ENCODE measurements at regions not wholly inside any gene's neighbourhood (a gene's known extent, or its start where the extent isn't known, plus 50 kb on each side); places are given as distances from the start of the nearest gene placed in this dataset.

DNA sequence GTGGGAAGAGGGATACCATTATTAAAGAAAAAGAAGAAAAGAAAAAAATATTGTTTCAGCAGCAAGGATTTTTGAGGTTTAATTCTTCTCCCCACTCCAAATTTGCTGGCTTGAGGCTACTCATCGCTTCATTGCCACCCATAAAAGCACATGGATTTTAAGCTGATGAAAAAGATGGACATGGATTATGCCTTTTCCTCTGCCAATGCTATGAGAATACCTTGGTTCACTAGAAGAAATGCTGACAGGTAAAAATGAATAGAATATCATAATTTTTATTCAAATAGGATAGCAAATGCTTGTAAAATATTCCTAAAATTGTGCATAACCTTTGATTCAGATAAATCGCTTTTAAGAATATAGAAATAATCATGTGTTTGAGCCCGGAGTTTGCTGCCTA is 289.7 kb upstream of the DPYD start:
- 90 to 93% (median 91%) methylated on average over 3 of the region's 3 CpGs for WGBS, 3 donors
- intact Hi-C loops (cut with DNase I) = no loop called here

DNA sequence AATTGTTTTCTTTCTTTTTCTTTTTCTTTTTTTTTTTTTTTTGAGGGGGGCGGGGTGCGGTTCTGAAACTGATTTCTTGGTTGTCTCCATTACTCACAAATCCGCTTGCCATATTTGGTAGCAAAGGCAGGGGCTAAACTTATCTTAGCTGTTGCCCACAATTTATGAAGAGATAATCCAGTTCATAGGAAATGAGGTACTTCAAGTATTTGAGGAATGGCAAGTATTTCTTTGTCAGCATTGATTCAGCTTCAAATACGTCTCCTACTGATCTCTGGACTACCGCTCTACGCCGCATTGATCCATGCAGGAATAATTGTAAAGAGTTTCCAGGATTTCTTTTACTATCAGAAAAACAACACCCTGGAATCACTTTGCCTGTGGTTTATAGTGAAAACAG is 289.2 kb upstream of the DPYD start:
- Histone ChIP-seq H3K27me3 (no peaks in the 10 kb centered on the region), H3K4me1 (ENCODE audit: insufficient read depth) (no peaks in the 10 kb centered on the region), H3K4me3 (no peak overlapping the region), H3K36me3 (no peaks in the 10 kb centered on the region), H3K27ac (no peak overlapping the region), H3K9me3 (no peaks in the 10 kb centered on the region)
- intact Hi-C loops (cut with DNase I) = no loop called here
- WGBS, 3 donors = 16 to 33% (median 25%) methylated on average over 7 of the region's 7 CpGs
- no peak for DNase-seq
- TF ChIP-seq, protein P1, sequence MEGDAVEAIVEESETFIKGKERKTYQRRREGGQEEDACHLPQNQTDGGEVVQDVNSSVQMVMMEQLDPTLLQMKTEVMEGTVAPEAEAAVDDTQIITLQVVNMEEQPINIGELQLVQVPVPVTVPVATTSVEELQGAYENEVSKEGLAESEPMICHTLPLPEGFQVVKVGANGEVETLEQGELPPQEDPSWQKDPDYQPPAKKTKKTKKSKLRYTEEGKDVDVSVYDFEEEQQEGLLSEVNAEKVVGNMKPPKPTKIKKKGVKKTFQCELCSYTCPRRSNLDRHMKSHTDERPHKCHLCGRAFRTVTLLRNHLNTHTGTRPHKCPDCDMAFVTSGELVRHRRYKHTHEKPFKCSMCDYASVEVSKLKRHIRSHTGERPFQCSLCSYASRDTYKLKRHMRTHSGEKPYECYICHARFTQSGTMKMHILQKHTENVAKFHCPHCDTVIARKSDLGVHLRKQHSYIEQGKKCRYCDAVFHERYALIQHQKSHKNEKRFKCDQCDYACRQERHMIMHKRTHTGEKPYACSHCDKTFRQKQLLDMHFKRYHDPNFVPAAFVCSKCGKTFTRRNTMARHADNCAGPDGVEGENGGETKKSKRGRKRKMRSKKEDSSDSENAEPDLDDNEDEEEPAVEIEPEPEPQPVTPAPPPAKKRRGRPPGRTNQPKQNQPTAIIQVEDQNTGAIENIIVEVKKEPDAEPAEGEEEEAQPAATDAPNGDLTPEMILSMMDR (IDR thresholded peaks at IDR 0.05) = no peak
- TF ChIP-seq EP300 (IDR thresholded peaks at IDR 0.05) = no peak
- no peak for TF ChIP-seq POLR2A (IDR thresholded peaks at IDR 0.05)

More for the DNA sequence above, 289.7 kb upstream of the DPYD start:
- H3K27ac ChIP-seq = no peak overlapping the region
- no peaks in the 10 kb centered on the region for H3K27me3 ChIP-seq
- no peaks in the 10 kb centered on the region for H3K36me3 ChIP-seq
- TF ChIP-seq, protein P1 (IDR thresholded peaks at IDR 0.05) = no peak
- TF ChIP-seq EP300 (IDR thresholded peaks at IDR 0.05) (no peak), POLR2A (IDR thresholded peaks at IDR 0.05) (no peak)
- DNase-seq = no peak
- no peaks in the 10 kb centered on the region for H3K9me3 ChIP-seq
- H3K4me1 ChIP-seq (ENCODE audit: insufficient read depth) = no peaks in the 10 kb centered on the region
- no peak overlapping the region for H3K4me3 ChIP-seq

DNA sequence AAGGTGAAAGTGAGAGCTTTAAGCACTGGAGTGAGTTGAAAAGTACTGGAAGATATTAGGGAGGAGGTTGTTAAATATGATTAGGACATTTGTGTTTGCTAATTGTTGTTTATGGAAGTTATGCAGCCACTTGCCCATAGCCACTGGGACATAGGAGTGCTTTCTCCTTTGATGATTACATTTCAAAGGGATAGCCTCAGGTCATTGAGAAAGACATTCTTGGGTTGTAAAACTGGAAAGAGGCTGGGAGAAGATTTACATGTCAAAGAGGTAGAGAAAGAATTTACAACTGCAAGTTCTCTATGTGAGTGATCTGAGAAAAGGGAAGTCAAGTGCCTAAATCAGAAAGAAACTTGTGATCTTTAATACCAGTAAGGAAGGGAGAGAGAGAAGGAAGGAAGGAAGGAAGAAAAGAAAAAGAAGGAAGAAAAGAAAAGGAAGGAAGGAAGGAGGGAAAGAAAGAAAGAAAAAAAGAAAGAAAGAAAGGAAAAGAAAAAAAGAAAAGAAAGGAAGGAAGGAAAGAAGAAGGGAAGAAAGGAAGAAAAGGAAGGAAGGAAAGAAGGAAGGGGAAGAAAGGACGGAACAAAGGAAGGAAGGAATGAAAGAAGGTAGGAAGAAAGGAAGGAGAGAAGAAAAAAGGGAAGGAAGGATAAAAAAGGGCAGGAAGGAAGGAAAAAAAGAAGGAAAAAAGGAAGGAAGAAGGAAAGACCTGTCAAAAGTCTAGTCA is 284.6 kb upstream of the DPYD start:
- TF ChIP-seq, protein P1 (IDR thresholded peaks at IDR 0.05) = no peak
- TF ChIP-seq POLR2A (IDR thresholded peaks at IDR 0.05) = no peak
- TF ChIP-seq EP300 (IDR thresholded peaks at IDR 0.05) = no peak
- 48 to 72% (median 68%) methylated on average over 1 of the region's 1 CpG for WGBS, 3 donors
- H3K36me3 ChIP-seq = no peaks in the 10 kb centered on the region
- no peaks in the 10 kb centered on the region for H3K4me1 ChIP-seq (ENCODE audit: insufficient read depth)
- no peaks in the 10 kb centered on the region for H3K9me3 ChIP-seq
- H3K27ac ChIP-seq = no peak overlapping the region
- intact Hi-C loops (cut with DNase I) = no loop called here
- H3K4me3 ChIP-seq = no peak overlapping the region
- no peak for DNase-seq
- no peaks in the 10 kb centered on the region for H3K27me3 ChIP-seq

DNA sequence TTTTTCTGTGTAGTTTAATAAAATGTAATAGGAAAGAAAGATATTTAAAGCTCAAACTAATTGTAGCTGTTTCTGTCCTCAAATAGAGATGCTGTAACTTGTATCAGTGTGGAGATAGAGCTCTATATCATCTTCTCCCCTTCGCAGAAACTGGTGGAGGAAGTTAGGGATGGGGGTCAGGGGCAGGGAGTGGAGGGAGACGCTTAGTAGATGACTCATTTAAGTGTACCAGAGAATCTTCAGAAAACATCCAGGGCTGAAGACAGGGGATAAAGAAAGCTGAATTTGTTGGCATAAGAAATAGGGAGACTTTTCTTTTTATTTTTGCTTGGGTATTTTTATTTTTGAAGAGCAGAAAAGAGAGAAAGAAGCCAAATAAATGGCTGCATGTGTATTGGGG is 282.6 kb upstream of the DPYD start:
- no peaks in the 10 kb centered on the region for H3K9me3 ChIP-seq
- intact Hi-C loops (cut with DNase I) = no loop called here
- no peak for DNase-seq
- H3K36me3 ChIP-seq = no peaks in the 10 kb centered on the region
- 12 to 15% (median 13%) methylated on average over 2 of the region's 2 CpGs for WGBS, 3 donors
- no peak overlapping the region for H3K27ac ChIP-seq
- H3K4me1 ChIP-seq (ENCODE audit: insufficient read depth) = no peaks in the 10 kb centered on the region
- TF ChIP-seq, protein P1 (IDR thresholded peaks at IDR 0.05) = no peak
- TF ChIP-seq POLR2A (IDR thresholded peaks at IDR 0.05) (no peak), EP300 (IDR thresholded peaks at IDR 0.05) (no peak)
- no peak overlapping the region for H3K4me3 ChIP-seq
- no peaks in the 10 kb centered on the region for H3K27me3 ChIP-seq

Measured in ovary (tissue), 7 donors.